OCI-LY3 (cell line): ENCODE measurements at regions not wholly inside any gene's neighbourhood (a gene's known extent, or its start where the extent isn't known, plus 50 kb on each side); places are given as distances from the start of the nearest gene placed in this dataset.

Experiments
- H2AFZ ChIP-seq: fragments of 200-600, 300-600 bp; shearing (Covaris generic); 2 replicates; pipeline ENCODE4 v1.6.0; 2014; ENCODE audit warnings: antibody characterized with exemption, low read depth, low read length
- H3K27ac ChIP-seq: fragments of 200-600, 300-600 bp; sonication (generic); 2 replicates; pipeline ENCODE4 v1.5.1; 2014; ENCODE audit warnings: mild to moderate bottlenecking, low read length, moderate library complexity, mixed read lengths
- H3K27me3 ChIP-seq: fragments of 200-600, 300-600 bp; sonication (generic); 2 replicates; pipeline ENCODE4 v1.6.1; 2014; ENCODE audit warnings: low read depth, low read length, mixed read lengths
- H3K36me3 ChIP-seq: fragments of 200-600, 300-600 bp; sonication (generic); replicated peaks from 2 replicates; pipeline ENCODE3; 2014; ENCODE audit warnings: low read depth, low read length, mixed read lengths
- H3K4me1 ChIP-seq: fragments of 300-600, 200-600 bp; sonication (generic); 2 replicates; pipeline ENCODE4 v1.6.1; 2014; ENCODE audit warnings: low read length, mixed read lengths
- H3K4me2 ChIP-seq: fragments of 200-600, 300-600 bp; sonication (generic); 2 replicates; pipeline ENCODE4 v1.6.1; 2014; ENCODE audit warnings: low read length, mixed read lengths
- H3K4me3 ChIP-seq: fragments of 300-600, 200-600 bp; sonication (generic); 2 replicates; pipeline ENCODE4 v1.5.1; 2014; ENCODE audit warnings: antibody characterized with exemption, mild to moderate bottlenecking, low read length, moderate library complexity
- H3K79me2 ChIP-seq: fragments of 300-600, 200-600 bp; shearing (Covaris generic); 2 replicates; pipeline ENCODE4 v1.6.1; 2014; ENCODE audit warnings: mild to moderate bottlenecking, low read length, mixed read lengths
- H3K9ac ChIP-seq: fragments of 300-600, 200-600 bp; shearing (Covaris generic); 2 replicates; pipeline ENCODE4 v1.6.0; 2014; ENCODE audit warnings: mild to moderate bottlenecking, low read length, moderate library complexity
- H3K9me3 ChIP-seq: fragments of 200-600, 300-600 bp; shearing (Covaris generic); 2 replicates; pipeline ENCODE4 v1.6.1; 2014; ENCODE audit warnings: low read length, mixed read lengths; ENCODE audit not compliant: insufficient read depth
- H4K20me1 ChIP-seq: fragments of 200-600, 300-600 bp; sonication (generic); 2 replicates; pipeline ENCODE4 v1.6.1; 2016; ENCODE audit warnings: low read length, mixed read lengths; ENCODE audit not compliant: insufficient read depth
- CTCF ChIP-seq: fragments of 200-600, 300-600 bp; sonication (generic); IDR thresholded peaks from 2 replicates; pipeline ENCODE4 v1.5.1; 2014; ENCODE audit warnings: antibody characterized with exemption, low read length, low read depth
- EZH2phosphoT487 ChIP-seq: fragments of 200-600 bp; shearing (Covaris generic); IDR thresholded peaks from 2 replicates; pipeline ENCODE4 v1.6.1; 2018; ENCODE audit warnings: antibody characterized with exemption, mixed run types, low read depth

- Histone ChIP-seq H2AFZ (no peak overlapping the region), H3K27ac (no peak overlapping the region), H3K4me3 (no peak overlapping the region), H3K9ac (no peak overlapping the region), H3K9me3 (no peaks in the 10 kb centered on the region), H3K4me1 (peaks cover 2% of the 10 kb centered on the region; the same call in 1 of the 2 replicates), H3K79me2 (no peaks in the 10 kb centered on the region), H3K36me3 (no peaks in the 10 kb centered on the region), H3K27me3 (no peaks in the 10 kb centered on the region), H4K20me1 (no peaks in the 10 kb centered on the region), H3K4me2 (no peak overlapping the region)
- TF ChIP-seq EZH2phosphoT487 (no peak), CTCF (no peak)
These were observed 1127.6 kb upstream of the SEL1L start for GRCh38 chr14:82661258-82661657.

GRCh38 chr14:82667006-82667405 is 1133.4 kb upstream of the SEL1L start:
- no peaks in the 10 kb centered on the region for H3K9me3 ChIP-seq
- no peaks in the 10 kb centered on the region for H4K20me1 ChIP-seq
- H2AFZ ChIP-seq = no peak overlapping the region
- H3K36me3 ChIP-seq = no peaks in the 10 kb centered on the region
- H3K4me3 ChIP-seq = no peak overlapping the region
- no peak for TF ChIP-seq CTCF
- TF ChIP-seq EZH2phosphoT487 = no peak
- H3K27me3 ChIP-seq = no peaks in the 10 kb centered on the region
- no peak overlapping the region for H3K9ac ChIP-seq
- H3K27ac ChIP-seq = no peak overlapping the region
- H3K4me1 ChIP-seq = no peaks in the 10 kb centered on the region
- H3K4me2 ChIP-seq = no peak overlapping the region
- H3K79me2 ChIP-seq = no peaks in the 10 kb centered on the region

DNA sequence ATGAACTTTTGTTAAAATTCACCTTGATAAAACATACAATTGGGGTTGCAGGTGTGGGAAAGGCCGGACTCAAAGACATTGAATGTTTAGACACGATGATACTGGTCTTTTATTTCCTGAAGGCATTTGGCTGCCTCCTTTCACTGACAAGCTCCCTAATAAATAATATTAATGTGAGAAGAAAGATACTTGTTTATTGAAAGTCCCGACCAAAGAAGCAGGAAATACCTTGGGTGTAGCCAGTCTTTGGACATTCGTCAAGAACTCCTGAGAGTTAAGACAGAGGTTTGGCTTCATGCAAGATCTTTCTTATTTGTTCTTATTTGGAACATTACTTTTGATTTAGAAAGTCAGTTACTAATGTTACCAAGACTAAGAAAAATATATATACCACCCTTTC is 1133.8 kb upstream of the SEL1L start:
- Histone ChIP-seq H3K27me3 (no peaks in the 10 kb centered on the region), H2AFZ (no peak overlapping the region), H3K79me2 (no peaks in the 10 kb centered on the region), H3K36me3 (no peaks in the 10 kb centered on the region), H3K4me1 (no peaks in the 10 kb centered on the region), H3K9me3 (no peaks in the 10 kb centered on the region), H3K4me3 (no peak overlapping the region), H3K27ac (no peak overlapping the region), H3K4me2 (no peak overlapping the region), H4K20me1 (no peaks in the 10 kb centered on the region), H3K9ac (no peak overlapping the region)
- TF ChIP-seq EZH2phosphoT487 (no peak), CTCF (no peak)

DNA sequence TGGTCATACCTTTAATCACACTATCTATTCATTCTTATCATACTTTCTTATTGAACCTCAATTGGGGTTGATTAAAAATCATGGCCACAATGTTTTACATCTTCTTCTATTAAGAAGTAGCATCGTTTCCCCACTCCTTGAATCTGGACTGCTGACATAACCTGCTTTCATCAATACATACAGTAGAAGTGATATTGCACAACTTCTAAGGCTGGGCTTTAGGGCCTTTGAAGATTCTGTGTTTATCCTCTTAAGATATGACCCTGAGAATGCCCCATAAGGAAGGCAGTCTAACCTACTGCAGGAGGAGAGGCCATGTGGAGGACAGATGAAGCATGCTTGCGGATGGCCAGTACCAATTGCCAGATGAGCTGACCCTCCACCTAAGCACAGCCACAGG is 1142.8 kb upstream of the SEL1L start:
- Histone ChIP-seq H3K9me3 (no peaks in the 10 kb centered on the region), H3K36me3 (no peaks in the 10 kb centered on the region), H3K4me3 (no peak overlapping the region), H3K27ac (no peak overlapping the region), H3K79me2 (no peaks in the 10 kb centered on the region), H3K4me1 (no peaks in the 10 kb centered on the region), H2AFZ (no peak overlapping the region), H3K27me3 (no peaks in the 10 kb centered on the region), H4K20me1 (no peaks in the 10 kb centered on the region), H3K4me2 (no peak overlapping the region), H3K9ac (no peak overlapping the region)
- TF ChIP-seq EZH2phosphoT487 (no peak), CTCF (no peak)
